Adrenal gland (tissue), 5 donors: ENCODE measurements at regions not wholly inside any gene's neighbourhood (a gene's known extent, or its start where the extent isn't known, plus 50 kb on each side); places are given as distances from the start of the nearest gene placed in this dataset.

ENCODE experiments used
- CTCF ChIP-seq, 6 experiments: fragments of 450-650 bp in 4 of 6; fragments of 200-600 bp in 2 of 6; sonication (generic) in 1 of 6; IDR thresholded peaks; 1 replicate in 5 of 6; 2 replicates in 1 of 6; pipeline versions ENCODE4 v1.5.1 to v1.8.0; 2016 to 2021; ENCODE audit warnings: antibody characterized with exemption in 6 of 6, mild to moderate bottlenecking in 2 of 6, moderate library complexity in 1 of 6
- POLR2A ChIP-seq, 2 donors: fragments of 450-650 bp; IDR thresholded peaks; one replicate each; pipeline ENCODE4 v1.6.1; 2017; ENCODE audit warnings: antibody characterized with exemption in 2 of 2, mild to moderate bottlenecking in 2 of 2, moderate library complexity in 1 of 2
- donor health status: DM: no; HTN: no; CAD: no.

GRCh38 chr3:120502116-120502515 lies 51.3 kb upstream of the FSTL1 start:
- TF ChIP-seq POLR2A (IDR thresholded peaks at IDR 0.05) (no peak), CTCF (IDR thresholded peaks at IDR 0.05) (no peak)
